HG03045 (cell line): ENCODE measurements at regions not wholly inside any gene's neighbourhood (a gene's known extent, or its start where the extent isn't known, plus 50 kb on each side); places are given as distances from the start of the nearest gene placed in this dataset.

ENCODE experiments used
- ATAC-seq: cut with Tn5 transposase; IDR thresholded peaks from one replicate; pipeline ENCODE4 v1.9.1; 2021; ENCODE audit warnings: mild to moderate bottlenecking, moderate library complexity; ENCODE audit not compliant: unreplicated experiment

DNA sequence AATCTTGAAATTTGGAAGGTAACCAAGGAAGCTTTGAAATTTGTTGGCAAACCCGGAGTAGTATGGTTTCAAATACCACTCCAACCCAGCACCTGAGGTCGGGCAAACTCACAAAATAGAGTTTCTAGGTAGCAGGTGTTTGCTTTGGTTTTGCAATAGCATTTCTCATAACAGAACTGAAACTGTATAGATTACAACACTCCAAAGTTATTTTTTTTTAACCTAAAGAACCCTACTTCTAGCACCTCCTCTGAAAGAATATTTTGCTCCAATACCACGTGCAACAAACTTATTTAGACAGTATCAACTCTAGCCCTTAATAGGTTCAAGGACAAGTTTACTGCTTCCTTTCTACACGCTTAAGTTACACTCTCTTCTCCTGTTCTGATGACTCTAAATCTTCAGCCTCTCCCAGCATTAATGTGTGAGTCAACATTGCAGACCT lies 178.5 kb upstream of the FMN2 start:
- ATAC-seq: no peak

DNA sequence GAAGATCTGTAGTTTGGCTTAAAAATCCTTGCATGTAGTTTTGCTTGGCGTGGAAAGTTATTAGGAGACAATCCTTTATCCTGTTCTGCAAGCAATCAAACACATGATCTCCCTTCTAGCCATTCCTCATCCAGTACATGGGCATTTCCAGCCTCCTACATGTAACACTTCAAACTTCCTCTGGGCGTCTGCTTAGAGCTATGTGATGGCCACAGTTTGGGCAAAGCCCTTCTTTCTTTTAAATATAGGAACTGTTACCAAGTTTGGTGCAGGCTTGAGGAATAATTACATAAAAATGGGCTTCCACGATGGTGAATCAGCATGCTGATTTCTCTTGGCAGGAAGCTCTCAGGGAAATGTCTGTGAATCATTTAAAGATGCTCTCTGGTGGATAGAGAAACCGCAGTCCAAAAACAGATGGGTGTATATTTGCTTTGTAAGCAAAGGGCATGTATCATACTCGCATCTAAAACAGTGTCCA lies 176.9 kb upstream of the FMN2 start:
- ATAC-seq: no peak

DNA sequence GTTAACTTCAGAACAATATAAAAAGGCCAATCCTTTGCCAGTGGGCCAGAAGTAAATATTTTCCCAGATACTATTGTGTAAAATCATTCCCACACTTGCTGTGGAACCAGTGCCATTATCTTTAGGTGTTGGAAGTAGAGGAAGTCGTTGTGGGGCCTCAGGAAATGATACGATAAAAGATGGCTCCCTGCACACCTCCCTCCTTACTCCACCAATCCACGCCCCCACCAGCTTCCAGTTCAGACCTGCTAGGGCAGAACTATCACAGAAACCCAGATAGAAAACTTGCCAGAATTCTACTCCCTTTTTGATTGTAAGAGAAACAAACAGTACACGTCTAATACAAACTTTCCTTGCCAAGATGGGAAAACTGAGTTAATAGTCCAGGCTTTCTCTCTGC lies 173.0 kb upstream of the FMN2 start:
- ATAC-seq: no peak

DNA sequence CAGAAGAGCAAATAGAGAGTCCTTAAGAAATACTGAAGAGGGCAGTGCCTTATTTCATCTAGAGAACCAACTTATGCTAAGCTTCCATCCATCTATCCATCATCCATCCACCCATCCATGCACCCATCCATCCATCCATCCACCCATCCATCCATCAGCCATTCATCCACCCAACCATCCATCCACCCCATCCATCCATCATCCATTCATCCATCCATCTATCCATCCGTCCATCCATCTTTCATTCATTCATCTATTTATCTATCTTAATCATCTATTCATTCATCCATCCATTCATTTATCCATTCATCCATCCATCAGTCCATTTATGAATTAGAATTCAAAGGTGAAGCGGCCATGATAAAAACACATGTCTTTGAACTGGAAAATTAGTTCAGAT lies 171.5 kb upstream of the FMN2 start:
- no peak for ATAC-seq

DNA sequence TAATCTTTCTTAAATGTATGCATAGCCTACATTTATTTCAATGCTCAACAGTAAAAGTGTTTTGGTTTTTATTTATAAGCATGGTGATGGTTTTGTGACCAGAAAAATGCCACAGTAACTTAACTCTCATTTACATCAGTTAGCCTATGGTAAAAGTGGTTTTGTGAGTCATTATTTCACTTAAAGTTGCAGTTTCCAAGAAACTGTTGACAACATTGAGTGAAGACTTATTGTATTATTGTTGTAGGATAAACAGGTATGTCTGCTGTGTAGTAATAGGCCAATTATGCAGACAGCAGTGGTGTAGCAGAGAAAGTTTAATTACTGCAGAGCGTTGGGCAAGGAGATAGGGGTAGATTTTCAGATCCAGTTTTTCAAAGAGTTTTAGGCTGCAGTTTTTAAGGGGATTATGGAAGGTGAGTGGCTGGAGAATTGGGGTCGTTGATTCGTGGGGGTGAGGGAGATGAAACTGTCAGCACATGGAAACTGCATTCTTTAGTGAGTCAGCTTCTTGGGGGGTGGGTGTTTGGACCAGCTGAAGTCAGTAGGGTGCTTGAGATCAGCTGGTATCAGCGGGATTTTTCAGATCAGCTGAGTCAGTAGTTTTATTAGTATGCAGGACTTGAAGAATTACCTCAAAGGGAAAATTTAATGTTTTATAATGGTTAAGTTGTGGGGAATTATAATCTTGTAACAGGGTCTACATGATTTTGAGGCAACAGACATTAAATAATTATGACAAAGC lies 168.7 kb upstream of the FMN2 start:
- no peak for ATAC-seq

DNA sequence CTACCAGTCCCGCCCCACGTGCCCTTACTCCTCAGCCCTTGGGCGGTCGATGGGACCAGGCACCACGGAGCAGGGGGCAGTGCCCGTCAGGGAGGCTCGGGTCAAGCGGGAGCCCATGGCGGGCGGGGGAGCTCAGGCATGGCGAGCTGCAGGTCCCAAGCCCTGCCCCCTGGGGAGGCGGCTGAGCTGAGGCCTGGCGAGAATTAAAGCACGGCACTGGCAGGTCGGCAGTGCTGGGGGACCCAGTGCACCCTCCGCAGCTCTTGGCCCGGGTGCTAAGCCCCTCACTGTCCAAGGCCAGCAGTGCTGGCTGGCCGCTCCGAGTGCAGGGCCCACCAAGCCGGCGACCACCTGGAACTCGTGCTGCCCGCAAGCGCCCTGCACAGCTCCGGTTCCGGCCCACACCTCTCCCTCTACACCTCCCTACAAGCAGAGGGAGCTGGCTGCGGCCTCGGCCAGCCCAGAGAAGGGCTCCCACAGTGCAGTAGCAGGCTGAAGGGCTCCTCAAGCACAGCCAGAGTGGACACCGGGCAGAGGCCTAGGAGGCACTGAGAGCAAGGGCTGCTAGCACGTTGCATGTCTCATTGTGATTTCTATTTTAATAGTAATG lies 166.8 kb upstream of the FMN2 start:
- no peak for ATAC-seq

DNA sequence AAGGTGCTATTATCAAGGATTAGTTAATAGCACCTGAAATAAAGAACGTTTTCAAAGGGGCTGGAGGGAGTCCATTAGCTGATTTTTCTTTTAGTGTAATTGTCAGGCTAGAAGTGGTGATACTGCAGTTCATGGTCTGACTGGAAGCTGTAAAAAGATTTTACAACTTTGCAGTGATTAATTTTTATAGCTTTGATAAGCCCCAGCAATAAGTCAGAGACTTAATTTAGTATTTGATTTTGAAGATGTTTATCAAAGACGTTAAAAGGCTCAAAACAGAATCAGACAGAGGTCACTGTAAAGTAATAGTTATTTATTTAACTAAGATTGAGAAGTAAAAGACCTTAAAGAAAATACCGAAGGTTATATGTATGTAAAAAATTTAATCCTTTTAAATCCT lies 165.5 kb upstream of the FMN2 start:
- ATAC-seq: no peak

DNA sequence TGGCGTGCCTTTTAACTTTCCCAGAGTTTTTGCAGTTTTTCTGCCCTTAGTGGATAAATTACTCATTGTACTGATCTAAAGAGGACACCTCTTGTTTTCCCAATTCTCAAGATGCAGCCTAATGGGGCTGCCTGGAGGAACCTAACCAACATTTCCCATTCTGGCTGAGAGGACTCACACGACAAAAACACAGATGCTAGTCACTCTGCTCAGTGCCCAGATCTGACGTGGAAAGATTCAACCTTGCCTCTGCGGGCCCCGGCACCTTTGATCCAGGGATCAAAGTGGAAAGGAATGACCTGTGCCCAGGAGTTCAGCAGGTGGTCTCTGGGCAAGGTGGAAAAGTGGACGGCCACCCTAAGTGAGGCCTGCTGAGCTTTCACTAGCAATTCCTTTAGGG lies 162.4 kb upstream of the FMN2 start:
- ATAC-seq: no peak

DNA sequence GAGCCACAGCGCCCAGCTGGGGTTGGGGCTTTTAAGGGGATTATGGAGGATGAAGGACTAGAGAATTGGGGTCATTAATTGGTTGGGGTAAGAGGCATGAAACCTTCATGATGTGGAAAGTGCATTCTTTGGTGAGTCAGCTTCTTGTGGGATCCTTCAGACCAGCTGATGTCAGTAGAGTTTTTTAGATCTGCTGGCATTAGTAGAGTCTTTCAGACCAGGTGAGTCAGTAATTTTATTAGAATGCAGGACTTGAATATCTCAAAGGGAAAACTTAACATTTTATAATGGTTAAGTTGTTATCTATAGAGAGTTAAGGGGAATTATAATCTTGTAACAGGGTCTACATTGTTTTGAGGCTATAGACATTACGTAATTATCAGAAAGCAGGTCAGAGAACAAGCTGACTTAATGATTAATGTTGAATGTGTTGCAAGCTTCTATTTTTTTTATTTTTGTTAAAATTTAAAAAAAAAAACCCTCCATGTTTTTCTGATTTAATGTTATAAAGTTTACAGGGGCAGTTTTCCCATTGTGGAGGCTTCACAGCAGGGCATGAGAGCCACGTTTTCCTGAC lies 160.9 kb upstream of the FMN2 start:
- ATAC-seq: no peak

DNA sequence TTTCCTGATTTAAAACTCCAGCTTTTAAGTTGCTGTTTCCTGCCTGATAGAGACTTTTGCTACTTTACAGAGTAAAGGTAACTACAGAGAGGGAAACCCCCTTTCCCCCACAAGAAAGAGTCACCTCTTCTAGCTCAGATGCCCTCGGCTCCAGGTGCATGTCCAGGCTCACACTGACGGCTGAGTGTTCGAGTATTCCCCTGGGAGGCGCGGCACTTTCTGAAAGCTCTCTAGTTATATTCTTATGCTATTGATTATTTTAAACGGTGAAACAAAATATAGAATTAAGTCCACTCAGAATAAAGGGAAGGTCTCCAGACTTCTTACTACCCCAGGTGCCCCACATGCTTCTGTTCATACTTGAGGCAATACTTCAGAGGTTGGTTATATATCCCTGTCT lies 160.3 kb upstream of the FMN2 start:
- ATAC-seq: no peak

DNA sequence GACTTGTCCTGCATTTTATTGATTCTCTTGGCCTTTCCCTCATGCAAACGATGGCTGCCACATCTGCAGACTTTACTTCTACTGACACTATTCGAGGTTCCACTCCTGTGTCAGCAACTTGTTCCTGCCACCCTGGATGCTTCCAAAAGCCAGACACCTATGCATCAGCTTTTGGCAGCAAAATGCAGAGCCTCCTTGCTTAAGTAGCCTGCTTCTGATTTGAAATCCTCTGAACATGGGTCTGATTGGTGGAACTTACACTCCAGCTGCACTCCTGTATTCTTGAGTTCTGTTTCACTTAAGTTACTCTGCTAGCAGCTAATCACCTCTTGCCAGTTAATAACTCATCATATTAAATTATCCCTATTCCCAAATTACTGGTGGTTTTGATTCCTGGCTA lies 152.1 kb upstream of the FMN2 start:
- ATAC-seq: no peak

DNA sequence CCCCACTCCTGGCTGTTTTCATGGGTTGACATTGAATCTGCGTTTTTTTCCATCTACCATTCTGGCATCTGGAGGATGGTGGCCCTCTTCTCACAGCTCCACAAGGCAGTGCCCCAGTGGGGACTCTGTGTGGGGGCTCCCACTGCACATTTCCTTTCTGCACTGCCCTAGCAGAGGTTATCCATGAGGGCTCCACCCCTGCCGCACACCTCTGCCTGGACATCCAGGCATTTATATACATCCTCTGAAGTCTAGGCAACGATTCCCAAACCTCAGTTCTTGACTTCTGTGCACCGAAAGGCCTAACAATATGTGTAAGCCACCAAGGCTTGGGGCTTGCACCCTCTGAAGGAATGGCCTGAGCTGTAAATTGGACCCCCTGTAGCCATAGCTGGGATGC lies 147.9 kb upstream of the FMN2 start:
- no peak for ATAC-seq

DNA sequence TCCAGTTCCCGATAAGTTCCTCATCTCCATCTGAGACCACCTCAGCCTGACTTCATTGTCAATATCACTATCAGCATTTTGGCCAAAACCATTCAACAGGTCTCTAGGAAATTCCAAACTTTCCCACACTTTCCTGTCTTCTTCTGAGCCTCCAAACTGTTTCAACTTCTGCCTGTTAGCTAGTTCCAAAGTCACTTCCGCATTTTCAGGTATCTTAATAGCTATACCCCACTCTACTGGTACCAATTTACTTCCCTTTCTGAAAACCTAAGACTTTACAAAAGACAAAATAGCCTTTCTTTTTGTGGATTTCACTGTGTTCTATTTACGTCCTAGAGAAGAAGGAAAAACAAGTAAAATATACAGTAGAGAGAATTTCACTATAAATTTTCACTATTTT lies 147.0 kb upstream of the FMN2 start:
- no peak for ATAC-seq

DNA sequence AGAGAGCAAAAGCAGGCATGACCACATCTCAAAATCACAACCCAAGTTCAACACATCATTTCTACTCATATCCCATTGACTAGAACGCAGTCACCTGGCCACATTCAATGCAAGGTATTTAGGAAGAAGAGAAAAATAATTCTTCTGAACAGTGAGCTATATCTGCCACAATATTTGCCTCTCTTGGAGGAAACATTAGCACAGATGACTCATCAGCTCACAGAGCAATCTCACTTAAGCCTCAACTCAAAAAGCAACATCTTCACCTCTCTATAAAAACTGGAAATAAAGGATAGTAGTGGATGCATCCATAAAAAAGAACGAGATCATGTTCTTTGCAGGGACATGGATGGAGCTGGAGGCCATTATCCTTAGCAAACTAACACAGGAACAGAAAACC lies 143.9 kb upstream of the FMN2 start:
- ATAC-seq: no peak

DNA sequence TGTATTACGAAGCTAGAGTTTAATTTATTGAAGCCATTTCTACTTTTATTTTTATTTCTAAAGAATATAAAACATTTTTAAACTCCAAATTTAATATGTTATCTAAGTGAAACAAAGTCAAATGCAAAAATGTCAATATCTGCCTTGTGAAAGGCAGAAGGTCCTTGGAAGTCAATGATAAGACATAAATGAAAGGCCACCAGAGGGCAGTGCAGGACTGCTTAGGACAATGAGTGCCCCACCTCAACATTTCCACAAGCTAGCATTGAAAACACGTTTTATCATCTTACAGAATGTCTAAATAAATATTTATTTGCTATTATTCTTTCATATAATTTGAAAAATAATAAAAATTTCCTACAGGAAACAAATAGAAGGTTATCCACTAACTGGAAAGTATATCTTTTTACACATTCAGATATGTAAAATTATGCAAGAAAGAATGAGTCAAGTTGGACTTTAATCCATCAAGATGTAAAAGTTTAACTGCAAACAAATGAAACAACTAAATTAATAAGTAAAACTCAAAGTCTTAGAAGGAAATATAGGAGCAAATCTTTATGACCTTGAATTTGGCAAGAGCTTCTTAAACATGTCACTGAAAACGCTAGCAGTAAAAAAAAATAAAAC lies 140.1 kb upstream of the FMN2 start:
- no peak for ATAC-seq

DNA sequence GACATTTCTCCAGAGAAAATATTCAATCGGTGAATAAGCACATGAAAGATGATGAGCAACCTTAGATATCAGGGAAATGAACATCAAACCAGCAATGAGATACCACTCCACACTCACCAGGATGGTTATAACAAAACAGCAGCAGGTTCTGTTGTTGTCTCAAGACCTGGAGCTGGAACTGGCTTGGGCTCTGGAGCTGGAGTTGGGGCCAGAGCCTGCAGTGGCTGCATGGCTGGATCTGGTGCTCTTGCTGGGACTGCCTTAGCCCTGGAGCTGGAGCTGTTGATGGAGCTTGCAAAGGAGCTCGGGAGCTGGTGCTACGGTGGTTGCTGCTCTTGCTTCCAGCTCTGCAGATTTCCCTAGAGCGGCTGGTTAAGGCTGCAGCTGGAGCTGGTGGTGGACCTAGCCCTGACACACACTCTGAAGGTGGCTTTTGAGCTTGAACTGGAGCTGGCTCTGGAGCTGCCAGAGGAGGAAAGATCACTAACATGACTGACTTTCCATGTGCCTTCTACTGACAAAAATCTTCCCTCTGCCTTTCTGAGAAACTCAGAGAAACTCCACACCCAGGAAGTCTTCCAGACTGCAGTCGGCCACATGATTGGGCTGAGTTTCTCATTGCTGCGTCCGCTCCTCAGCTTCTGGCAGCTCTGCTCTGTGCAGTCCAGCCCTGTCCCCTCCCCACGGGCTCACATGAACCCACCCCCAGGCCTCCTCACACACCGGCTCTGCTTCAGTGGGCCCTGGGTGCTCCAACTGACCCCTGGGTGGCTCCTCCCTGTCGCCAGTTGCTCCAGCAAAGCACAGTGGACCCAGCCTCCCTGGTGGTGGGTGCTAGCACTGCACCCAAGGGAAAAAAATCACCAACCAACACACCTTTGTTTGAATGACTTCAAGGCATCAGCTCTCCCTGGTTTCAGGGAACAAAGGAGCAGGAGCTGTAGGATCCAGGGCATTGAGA lies 139.1 kb upstream of the FMN2 start:
- no peak for ATAC-seq

DNA sequence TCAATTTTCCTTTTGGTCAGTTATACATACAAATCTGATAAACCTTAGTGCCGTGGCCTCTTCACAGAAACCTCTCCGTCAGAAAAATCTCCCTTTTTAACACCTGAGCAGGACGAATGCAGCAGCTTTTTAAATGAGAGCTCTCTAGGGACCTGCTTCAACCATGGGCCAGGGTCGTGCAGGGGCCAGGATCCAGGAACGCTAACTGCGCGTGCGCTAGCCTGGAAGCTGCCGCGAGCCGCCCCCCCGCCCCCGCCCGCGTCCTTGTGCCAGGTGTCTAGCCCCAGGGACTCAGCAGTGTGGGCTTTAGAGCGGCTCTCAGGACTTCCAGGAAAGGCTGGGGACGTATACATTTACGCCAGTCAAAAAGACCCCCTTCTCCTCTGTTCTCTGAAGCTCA lies 136.8 kb upstream of the FMN2 start:
- ATAC-seq: no peak

DNA sequence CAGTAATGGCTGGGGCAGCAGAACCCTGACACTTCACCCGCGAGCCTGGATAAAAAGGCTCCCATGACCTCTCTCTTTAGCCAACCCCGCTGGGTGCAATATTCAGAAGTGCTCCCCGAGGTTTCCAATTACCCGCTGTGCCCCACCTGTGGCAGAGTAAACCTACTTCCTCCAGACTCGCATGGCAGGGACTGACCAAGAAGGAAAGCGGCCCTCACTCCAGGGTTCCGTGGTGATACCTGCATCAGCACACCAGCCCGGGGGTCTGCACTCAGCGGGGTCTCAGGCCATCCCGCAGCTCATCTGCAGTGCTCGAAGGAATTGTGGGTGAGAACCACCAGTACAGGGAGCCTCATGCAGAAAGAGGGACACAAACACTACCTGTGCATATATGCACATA lies 136.3 kb upstream of the FMN2 start:
- ATAC-seq: no peak

DNA sequence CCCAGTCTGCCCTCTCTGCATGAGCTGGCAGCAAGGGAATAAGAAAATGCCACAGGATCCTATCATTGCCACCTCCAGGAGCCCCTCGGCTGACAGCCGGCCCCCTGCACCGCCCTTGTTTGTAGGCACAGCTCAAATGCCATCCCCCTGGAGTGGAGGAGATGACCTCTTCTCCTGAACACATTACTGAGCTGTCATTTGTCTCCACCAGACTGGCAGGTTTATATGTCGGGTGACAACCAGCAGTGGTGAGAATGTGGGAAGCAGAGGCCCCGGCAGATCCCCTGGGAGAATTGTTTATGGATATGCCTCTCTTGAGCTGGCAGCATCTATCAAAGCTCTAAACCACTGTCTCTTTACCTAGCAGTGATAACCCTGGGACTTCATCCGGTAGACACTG lies 135.4 kb upstream of the FMN2 start:
- ATAC-seq: no peak

DNA sequence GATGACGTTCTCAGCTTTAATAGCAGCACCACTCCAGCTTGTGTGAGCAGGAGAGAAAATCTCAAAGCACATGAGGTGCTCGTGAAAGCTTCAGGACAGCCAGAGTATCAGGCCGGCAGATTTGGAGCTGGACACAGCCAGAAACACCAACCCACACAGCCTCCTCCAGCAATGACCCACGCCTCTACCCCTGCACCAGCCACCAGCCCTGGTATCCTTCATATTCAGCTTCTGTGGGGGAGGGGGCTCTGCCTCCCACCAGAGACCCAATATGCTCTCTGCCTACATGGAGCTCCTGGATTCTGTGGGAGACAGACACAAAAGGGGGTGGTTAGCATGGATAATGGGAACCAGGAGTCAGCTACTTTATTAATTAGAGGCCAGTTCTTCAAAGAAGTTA lies 133.6 kb upstream of the FMN2 start:
- no peak for ATAC-seq

DNA sequence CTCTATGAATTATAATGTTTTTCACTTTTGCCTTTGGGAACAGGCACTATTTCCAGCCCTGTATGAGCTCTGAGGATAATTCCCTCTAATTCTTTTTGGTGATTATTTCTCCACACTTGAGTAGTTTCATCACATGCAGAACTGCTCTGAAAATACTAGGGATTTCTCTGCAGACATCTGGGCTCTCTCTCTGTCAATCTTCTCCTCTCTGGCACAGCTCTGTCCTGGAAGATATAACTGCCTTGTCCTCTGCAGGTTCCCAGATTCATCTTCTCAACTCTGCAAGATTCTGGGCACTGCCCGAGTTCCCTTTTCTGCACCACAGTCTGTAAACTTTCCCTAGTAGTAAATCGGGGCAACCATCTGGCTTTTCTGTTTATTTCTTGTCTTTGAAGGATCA lies 131.3 kb upstream of the FMN2 start:
- no peak for ATAC-seq
